ENCODE measurements at regions not wholly inside any gene's neighbourhood (a gene's known extent, or its start where the extent isn't known, plus 50 kb on each side); places are given as distances from the start of the nearest gene placed in this dataset.
"Not testable (repeated sequence)": the region's sequence is repeated elsewhere in the genome, so short reads cannot be mapped to it uniquely, and the experiment has no call there.

DNA sequence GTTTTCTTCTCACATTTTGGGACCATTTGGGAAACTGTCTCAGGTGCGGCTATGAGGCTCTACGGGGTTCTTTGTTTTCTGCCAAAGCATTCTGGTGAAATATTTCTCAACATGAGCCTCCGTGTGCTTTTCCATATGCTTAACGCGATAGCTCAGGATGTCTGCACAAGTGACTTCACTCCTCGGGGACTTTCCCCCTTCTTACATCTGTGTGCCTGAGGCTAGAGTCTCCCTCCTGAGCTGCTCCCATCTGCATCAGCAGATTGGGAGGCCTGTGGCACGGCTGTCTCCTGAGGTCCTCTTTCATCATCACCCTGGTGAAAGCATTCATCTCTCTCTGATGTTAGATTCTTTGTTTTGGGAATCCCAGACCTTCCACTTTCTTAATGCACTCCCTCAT lies 1190.9 kb downstream of the TYW1 start:
- 83% methylated on average over 7 of the region's 7 CpGs for WGBS
- Histone ChIP-seq H3K4me1 (replicated peaks) (no peaks in the 10 kb centered on the region), H3K27me3 (replicated peaks; ENCODE audit: insufficient read depth) (no peaks in the 10 kb centered on the region), H3K4me3 (no peak overlapping the region), H3K27ac (no peak overlapping the region), H3K9me3 (no peaks in the 10 kb centered on the region), H3K36me3 (no peaks in the 10 kb centered on the region)
- intact Hi-C loops (cut with DNase I): no loop called here
- DNase-seq (ENCODE audit: low spot score): no peak
- TF ChIP-seq POLR2A (IDR thresholded peaks at IDR 0.05) (no peak), POLR2AphosphoS5 (IDR thresholded peaks at IDR 0.05) (no peak)
- TF ChIP-seq, protein P1, sequence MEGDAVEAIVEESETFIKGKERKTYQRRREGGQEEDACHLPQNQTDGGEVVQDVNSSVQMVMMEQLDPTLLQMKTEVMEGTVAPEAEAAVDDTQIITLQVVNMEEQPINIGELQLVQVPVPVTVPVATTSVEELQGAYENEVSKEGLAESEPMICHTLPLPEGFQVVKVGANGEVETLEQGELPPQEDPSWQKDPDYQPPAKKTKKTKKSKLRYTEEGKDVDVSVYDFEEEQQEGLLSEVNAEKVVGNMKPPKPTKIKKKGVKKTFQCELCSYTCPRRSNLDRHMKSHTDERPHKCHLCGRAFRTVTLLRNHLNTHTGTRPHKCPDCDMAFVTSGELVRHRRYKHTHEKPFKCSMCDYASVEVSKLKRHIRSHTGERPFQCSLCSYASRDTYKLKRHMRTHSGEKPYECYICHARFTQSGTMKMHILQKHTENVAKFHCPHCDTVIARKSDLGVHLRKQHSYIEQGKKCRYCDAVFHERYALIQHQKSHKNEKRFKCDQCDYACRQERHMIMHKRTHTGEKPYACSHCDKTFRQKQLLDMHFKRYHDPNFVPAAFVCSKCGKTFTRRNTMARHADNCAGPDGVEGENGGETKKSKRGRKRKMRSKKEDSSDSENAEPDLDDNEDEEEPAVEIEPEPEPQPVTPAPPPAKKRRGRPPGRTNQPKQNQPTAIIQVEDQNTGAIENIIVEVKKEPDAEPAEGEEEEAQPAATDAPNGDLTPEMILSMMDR (IDR thresholded peaks at IDR 0.05): no peak

DNA sequence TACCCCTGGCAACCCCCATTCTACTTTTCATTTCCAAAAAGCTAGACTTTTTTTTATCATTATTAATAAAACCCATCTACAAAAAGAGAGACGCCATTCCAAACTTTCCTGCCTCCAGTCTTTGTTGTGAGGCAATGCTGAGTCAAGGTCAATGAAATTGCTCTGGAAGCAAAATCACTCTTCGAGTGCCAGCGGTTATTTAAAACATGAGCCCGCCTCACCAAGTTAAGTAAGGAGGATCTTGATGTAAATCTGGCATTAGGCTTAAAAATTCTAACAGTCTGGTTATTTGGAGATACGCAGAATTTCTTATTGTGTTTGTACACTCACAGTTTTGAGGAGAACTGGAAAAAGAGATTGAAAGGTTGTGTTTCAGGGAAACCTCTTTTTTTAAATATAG lies 1196.3 kb downstream of the TYW1 start:
- Histone ChIP-seq H3K27ac (no peak overlapping the region), H3K9me3 (no peaks in the 10 kb centered on the region), H3K4me1 (replicated peaks) (no peaks in the 10 kb centered on the region), H3K36me3 (no peaks in the 10 kb centered on the region), H3K4me3 (no peak overlapping the region), H3K27me3 (replicated peaks; ENCODE audit: insufficient read depth) (no peaks in the 10 kb centered on the region)
- no peak for TF ChIP-seq POLR2A (IDR thresholded peaks at IDR 0.05)
- DNase-seq (ENCODE audit: low spot score): no peak
- intact Hi-C loops (cut with DNase I): no loop called here
- 70% methylated on average over 5 of the region's 5 CpGs for WGBS

DNA sequence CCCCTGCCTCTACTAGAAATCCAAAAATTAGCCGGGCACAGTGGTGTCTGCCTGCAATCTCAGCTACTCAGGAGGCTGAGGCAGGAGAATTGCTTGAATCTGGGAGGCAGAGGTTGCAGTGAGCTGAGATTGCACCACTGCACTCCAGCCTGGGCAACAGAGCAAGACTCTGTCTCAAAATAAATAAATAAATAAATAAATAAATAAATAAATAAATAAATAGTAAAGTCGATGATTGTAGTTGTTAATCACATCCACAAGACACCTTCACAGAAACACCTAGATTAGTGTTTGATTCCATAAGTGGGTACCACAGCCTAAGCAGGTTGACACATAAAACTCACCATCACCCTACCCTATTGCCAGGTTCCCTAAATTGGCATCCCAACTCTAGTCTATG lies 1199.0 kb downstream of the TYW1 start:
- 94% methylated on average over 2 of the region's 2 CpGs for WGBS
- H3K4me1 ChIP-seq (replicated peaks); H3K4me3 ChIP-seq; H3K36me3 ChIP-seq; H3K27me3 ChIP-seq (replicated peaks; ENCODE audit: insufficient read depth); intact Hi-C loops (cut with DNase I); H3K9me3 ChIP-seq; H3K27ac ChIP-seq; DNase-seq (ENCODE audit: low spot score): not testable (repeated sequence)

DNA sequence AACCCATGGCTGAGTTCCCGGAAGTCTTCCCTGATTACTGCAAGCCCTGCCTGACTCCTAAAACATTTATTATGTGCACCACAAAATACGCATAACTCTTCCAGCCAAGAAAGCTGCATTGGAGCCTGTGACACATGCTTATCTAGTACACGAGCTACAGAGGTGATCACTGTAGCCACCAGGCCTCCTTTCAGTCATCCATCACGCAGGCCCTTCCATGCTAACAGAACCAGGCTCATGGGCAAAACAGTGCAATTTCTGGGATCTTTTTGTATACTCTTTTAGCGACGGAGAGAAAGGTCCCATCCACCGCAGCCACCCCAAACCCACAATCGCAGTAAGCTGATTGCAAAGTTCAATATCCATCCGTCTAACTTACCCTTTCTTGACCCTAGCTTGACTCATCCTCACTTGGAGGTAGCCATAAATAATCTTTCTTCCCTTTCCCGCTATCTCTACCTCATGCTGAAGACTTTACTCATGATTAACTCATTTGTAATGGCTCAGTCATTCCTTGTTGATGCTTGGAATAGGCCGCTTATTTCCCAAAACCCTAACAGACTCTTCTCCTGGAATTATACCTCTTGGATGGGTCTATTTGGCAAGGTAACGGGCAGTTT lies 1203.5 kb downstream of the TYW1 start:
- H3K36me3 ChIP-seq: no peaks in the 10 kb centered on the region
- 86% methylated on average over 12 of the region's 12 CpGs for WGBS
- intact Hi-C loops (cut with DNase I): no loop called here
- no peak overlapping the region for H3K4me3 ChIP-seq
- H3K4me1 ChIP-seq (replicated peaks): no peaks in the 10 kb centered on the region
- no peak for TF ChIP-seq POLR2AphosphoS5 (IDR thresholded peaks at IDR 0.05)
- TF ChIP-seq, protein P1 (IDR thresholded peaks at IDR 0.05): no peak
- TF ChIP-seq POLR2A (IDR thresholded peaks at IDR 0.05): no peak
- H3K9me3 ChIP-seq: no peaks in the 10 kb centered on the region
- no peak for DNase-seq (ENCODE audit: low spot score)
- H3K27me3 ChIP-seq (replicated peaks; ENCODE audit: insufficient read depth): no peaks in the 10 kb centered on the region
- no peak overlapping the region for H3K27ac ChIP-seq

DNA sequence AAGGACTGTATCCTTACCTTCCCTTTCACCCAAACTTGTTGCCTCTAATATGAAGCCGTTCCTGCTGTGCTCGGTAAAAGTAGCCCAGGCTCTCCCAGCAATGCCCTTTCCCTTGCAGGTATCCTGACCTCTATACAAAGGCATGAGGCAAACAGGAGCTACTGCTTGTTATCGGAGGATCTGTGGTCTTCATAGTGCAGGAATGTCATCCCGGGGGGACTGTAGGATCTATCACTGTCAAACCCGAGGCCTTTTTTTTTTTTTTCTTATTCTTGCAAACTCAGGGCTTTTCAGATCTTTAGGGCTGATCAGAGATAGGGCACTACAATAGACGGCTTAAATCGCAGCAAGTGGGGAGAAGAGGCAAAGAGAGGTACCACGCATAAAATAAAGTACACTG lies 1206.6 kb downstream of the TYW1 start:
- Histone ChIP-seq H3K27ac (no peak overlapping the region), H3K36me3 (no peaks in the 10 kb centered on the region), H3K27me3 (replicated peaks; ENCODE audit: insufficient read depth) (no peaks in the 10 kb centered on the region), H3K4me1 (replicated peaks) (no peaks in the 10 kb centered on the region), H3K9me3 (no peaks in the 10 kb centered on the region), H3K4me3 (no peak overlapping the region)
- TF ChIP-seq, protein P1 (IDR thresholded peaks at IDR 0.05): no peak
- TF ChIP-seq POLR2A (IDR thresholded peaks at IDR 0.05) (no peak), POLR2AphosphoS5 (IDR thresholded peaks at IDR 0.05) (no peak)
- DNase-seq (ENCODE audit: low spot score): no peak
- 43% methylated on average over 8 of the region's 8 CpGs for WGBS
- intact Hi-C loops (cut with DNase I): no loop called here

DNA sequence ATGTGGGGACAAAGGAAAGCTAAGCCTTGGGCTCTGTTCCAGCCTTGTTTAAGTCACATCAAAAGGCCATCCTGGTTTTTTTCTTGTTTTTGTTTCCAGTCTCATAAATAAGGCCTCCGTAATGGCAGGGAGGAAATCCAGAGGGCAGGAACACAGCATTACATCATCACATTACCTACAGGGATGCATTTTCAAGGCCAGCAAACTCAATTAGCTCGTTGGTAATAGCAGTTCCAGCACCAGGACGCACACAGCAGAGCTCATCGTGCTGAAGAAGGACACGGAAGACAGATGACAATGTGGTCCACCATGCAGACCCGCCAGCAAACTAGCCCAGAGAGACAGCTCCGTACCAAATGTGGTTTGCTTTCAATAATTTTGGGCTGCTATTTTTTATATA lies 1209.2 kb downstream of the TYW1 start:
- TF ChIP-seq, protein P1 (IDR thresholded peaks at IDR 0.05): no peak
- TF ChIP-seq POLR2AphosphoS5 (IDR thresholded peaks at IDR 0.05) (no peak), POLR2A (IDR thresholded peaks at IDR 0.05) (no peak)
- Histone ChIP-seq H3K27ac (no peak overlapping the region), H3K9me3 (no peaks in the 10 kb centered on the region), H3K27me3 (replicated peaks; ENCODE audit: insufficient read depth) (no peaks in the 10 kb centered on the region), H3K4me1 (replicated peaks) (no peaks in the 10 kb centered on the region), H3K4me3 (no peak overlapping the region), H3K36me3 (no peaks in the 10 kb centered on the region)
- intact Hi-C loops (cut with DNase I): no loop called here
- 55% methylated on average over 7 of the region's 7 CpGs for WGBS
- no peak for DNase-seq (ENCODE audit: low spot score)
